ENCODE measurements at regions not wholly inside any gene's neighbourhood (a gene's known extent, or its start where the extent isn't known, plus 50 kb on each side); places are given as distances from the start of the nearest gene placed in this dataset.
"Not testable (repeated sequence)": the region's sequence is repeated elsewhere in the genome, so short reads cannot be mapped to it uniquely, and the experiment has no call there.

GRCh38 chr14:59009967-59010366, 178.5 kb upstream of the DAAM1 start:
- no peak for DNase-seq (ENCODE audit: extremely low read depth in 1 of 11, low read depth in 9 of 11, low spot score in 4 of 11)

- DNase-seq (ENCODE audit: extremely low read depth in 1 of 11, low read depth in 9 of 11, low spot score in 4 of 11): no peak
These were observed 174.7 kb upstream of the DAAM1 start for GRCh38 chr14:59013672-59014298.

GRCh38 chr14:59015482-59015881, 173.0 kb upstream of the DAAM1 start:
- no peak for DNase-seq (ENCODE audit: extremely low read depth in 1 of 11, low read depth in 9 of 11, low spot score in 4 of 11)

GRCh38 chr14:59017285-59017965, 171.0 kb upstream of the DAAM1 start:
- no peak for DNase-seq (ENCODE audit: extremely low read depth in 1 of 11, low read depth in 9 of 11, low spot score in 4 of 11)

GRCh38 chr14:59018460-59018859, 170.0 kb upstream of the DAAM1 start:
- no peak for DNase-seq (ENCODE audit: extremely low read depth in 1 of 11, low read depth in 9 of 11, low spot score in 4 of 11)

GRCh38 chr14:59018978-59019377, 169.5 kb upstream of the DAAM1 start:
- no peak for DNase-seq (ENCODE audit: extremely low read depth in 1 of 11, low read depth in 9 of 11, low spot score in 4 of 11)

- DNase-seq (ENCODE audit: extremely low read depth in 1 of 11, low read depth in 9 of 11, low spot score in 4 of 11): no peak
These were observed 168.1 kb upstream of the DAAM1 start for GRCh38 chr14:59020382-59020781.

- DNase-seq (ENCODE audit: extremely low read depth in 1 of 11, low read depth in 9 of 11, low spot score in 4 of 11): no peak
These were observed 166.3 kb upstream of the DAAM1 start for GRCh38 chr14:59022144-59022543.

GRCh38 chr14:59026081-59026480, 162.4 kb upstream of the DAAM1 start:
- no peak for DNase-seq (ENCODE audit: extremely low read depth in 1 of 11, low read depth in 9 of 11, low spot score in 4 of 11)

- DNase-seq (ENCODE audit: extremely low read depth in 1 of 11, low read depth in 9 of 11, low spot score in 4 of 11): not testable (repeated sequence)
These were observed 161.8 kb upstream of the DAAM1 start for GRCh38 chr14:59026640-59027039.

GRCh38 chr14:59028476-59029202, 159.8 kb upstream of the DAAM1 start:
- peak; percentile 63 to 86 (median 79) for DNase-seq (ENCODE audit: extremely low read depth in 1 of 11, low read depth in 9 of 11, low spot score in 4 of 11)

GRCh38 chr14:59032826-59033225, 155.6 kb upstream of the DAAM1 start:
- DNase-seq (ENCODE audit: extremely low read depth in 1 of 11, low read depth in 9 of 11, low spot score in 4 of 11): no peak

- DNase-seq (ENCODE audit: extremely low read depth in 1 of 11, low read depth in 9 of 11, low spot score in 4 of 11): no peak
These were observed 152.3 kb upstream of the DAAM1 start for GRCh38 chr14:59036134-59036533.

- no peak for DNase-seq (ENCODE audit: extremely low read depth in 1 of 11, low read depth in 9 of 11, low spot score in 4 of 11)
These were observed 151.4 kb upstream of the DAAM1 start for GRCh38 chr14:59037086-59037485.

- DNase-seq (ENCODE audit: extremely low read depth in 1 of 11, low read depth in 9 of 11, low spot score in 4 of 11): no peak
These were observed 150.8 kb upstream of the DAAM1 start for GRCh38 chr14:59037620-59038019.

- DNase-seq (ENCODE audit: extremely low read depth in 1 of 11, low read depth in 9 of 11, low spot score in 4 of 11): no peak
These were observed 149.7 kb upstream of the DAAM1 start for GRCh38 chr14:59038746-59039145.

- DNase-seq (ENCODE audit: extremely low read depth in 1 of 11, low read depth in 9 of 11, low spot score in 4 of 11): no peak
These were observed 147.2 kb upstream of the DAAM1 start for GRCh38 chr14:59041308-59041707.

GRCh38 chr14:59044707-59045106, 143.8 kb upstream of the DAAM1 start:
- DNase-seq (ENCODE audit: extremely low read depth in 1 of 11, low read depth in 9 of 11, low spot score in 4 of 11): no peak

GRCh38 chr14:59046746-59047145, 141.7 kb upstream of the DAAM1 start:
- no peak for DNase-seq (ENCODE audit: extremely low read depth in 1 of 11, low read depth in 9 of 11, low spot score in 4 of 11)

- no peak for DNase-seq (ENCODE audit: extremely low read depth in 1 of 11, low read depth in 9 of 11, low spot score in 4 of 11)
These were observed 133.5 kb upstream of the DAAM1 start for GRCh38 chr14:59055006-59055405.

Data from renal cortex interstitium (tissue), 11 donors.